HG02973 (cell line): ENCODE measurements at regions not wholly inside any gene's neighbourhood (a gene's known extent, or its start where the extent isn't known, plus 50 kb on each side); places are given as distances from the start of the nearest gene placed in this dataset.

Experiments used
- ATAC-seq: cut with Tn5 transposase; IDR thresholded peaks from one replicate; pipeline ENCODE4 v1.9.1; 2021; ENCODE audit warnings: moderate library complexity; ENCODE audit not compliant: unreplicated experiment

DNA sequence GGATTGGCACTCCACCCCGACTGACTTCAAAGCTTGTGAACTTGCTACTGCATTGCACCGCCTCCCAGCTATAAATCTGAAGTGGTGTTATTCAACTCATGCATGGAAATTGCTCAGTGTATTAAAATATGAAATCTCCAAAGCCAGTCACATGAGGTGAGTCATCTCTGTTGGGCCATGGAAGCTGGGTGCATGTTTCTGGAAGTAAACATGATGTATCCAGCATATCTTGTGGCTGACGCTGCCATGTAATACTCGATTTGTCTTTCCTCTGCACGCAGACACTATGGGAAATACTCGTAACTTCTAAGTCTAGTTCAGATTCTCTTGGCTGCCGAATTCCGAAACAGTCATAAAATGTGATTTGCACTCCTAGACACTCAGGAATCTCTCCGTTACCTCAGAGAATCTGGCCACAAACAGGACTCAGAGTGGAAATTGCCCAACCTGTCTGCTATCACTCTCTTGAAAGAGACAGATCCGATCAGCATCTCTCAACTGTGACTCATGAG, 154.9 kb upstream of the MPPED2 start:
- ATAC-seq: no peak

DNA sequence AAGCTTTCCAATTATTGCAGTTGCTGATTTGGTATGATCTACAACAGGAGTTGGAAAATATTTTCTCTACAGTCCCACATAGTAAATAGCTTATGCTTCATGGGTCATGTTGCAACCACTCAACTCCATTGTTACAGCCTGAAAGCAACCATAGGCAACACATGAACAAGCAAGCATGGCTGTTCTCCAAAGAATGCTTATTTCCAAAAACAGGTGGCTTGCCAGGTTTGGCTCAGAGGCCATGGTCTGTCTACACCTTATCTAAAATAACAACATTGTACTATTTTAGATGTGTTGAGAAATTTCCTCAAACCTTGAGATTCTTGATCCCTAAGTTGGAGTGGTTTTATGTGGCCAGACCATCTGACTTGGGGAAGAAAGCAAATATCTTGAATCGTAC, 153.9 kb upstream of the MPPED2 start:
- no peak for ATAC-seq

DNA sequence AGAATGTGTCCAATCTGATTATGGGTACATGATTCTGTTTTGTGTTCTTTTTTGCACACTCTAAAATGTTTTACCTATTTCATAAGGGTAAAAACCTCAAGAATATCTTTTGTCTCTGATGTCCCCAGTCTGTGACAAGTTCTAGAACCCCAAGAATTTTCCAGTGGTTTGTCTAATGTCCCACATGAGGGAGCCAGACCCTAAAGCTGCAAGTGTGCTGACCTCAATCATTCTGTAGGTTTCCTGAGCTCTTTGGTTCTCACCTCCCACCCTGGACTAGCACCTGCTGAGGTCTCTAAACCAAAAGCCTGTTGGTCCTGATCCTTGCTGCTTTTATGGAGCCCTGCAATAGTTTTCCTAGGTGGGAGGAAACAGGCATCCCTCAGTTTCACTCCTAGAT, 149.8 kb upstream of the MPPED2 start:
- no peak for ATAC-seq

DNA sequence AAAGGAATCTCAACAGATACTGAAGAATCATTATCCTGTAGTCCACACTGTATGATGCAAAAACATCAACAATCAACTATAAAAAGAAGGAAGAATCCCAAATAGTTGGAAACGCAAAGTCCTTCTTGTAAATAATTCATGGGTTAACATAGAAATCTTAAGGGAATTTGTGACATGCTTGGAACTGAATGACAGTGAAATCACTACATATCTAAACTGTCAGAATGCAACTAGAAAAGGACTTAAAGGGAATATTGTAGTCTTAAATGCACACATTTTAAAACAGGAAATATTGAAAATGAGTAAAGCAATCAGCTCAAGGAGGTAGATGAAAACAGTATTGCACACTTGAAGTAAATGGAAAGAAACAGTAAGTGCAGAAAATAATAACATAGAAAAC, 147.6 kb upstream of the MPPED2 start:
- ATAC-seq: no peak

DNA sequence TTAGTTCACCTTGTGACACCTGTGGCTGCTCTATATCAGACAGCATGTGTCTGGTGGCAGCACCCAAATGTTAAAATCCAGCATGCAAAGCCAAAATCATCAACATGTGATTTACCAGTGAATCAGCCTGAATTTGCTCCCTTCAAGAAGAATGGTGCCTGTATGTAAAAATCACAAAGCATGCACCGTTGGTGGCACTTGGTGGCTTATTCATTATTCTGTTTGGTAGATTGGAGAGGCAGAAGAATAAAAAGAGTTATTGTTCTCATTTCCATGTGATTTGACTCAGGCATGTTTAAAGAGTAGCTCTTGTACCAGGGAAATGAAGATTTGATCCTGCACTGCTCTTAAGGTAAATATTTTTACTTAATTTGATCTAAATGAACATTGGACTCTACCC, 143.9 kb upstream of the MPPED2 start:
- ATAC-seq: no peak

DNA sequence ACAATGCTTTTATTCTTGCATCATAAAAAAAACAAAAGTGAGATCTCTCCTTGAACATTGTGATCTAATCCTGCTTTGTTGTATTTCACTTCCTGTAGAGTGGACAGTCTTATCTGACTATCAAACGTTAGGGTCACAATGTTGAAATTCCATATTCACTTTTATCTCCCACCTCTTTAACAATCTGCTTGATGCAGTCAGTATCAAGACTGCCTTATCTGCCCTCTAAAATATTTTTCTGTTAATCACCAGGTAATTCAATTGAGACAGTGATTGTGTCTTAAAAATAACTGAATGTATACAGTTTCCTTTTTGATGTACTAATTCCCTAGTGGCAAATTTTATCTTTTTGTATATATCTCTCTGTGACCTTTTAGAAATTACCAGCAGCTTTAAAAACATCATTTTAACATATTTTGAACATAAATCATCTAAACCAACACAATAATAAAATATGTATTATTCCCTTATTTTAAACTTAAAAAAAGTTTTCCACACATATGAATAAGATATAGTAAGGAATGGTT, 143.1 kb upstream of the MPPED2 start:
- ATAC-seq: no peak

DNA sequence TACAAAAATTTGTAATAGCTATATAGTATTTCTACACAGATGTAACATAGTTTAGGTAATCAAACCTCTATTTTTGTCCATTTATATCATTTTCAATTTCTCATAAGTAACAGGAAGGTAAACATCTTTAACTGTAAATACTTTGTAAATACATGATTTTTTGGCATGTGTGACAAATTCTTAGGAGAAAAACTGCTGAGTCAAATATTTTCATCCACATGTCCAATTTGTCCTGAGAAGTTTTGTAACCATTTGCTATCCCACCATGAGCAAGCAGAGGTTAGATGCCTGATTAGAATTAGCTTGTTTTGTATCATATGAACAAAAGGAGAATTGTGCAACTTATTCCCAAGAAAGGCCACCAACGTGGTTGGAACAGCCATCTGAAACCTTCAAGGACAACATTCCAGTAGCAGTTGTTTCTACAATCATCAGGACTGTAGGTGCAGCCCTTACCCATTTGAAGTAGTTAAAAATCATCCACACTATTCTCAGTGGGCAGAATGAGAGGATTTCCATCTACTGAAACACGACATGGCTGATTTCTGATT, 139.6 kb upstream of the MPPED2 start:
- ATAC-seq: no peak

DNA sequence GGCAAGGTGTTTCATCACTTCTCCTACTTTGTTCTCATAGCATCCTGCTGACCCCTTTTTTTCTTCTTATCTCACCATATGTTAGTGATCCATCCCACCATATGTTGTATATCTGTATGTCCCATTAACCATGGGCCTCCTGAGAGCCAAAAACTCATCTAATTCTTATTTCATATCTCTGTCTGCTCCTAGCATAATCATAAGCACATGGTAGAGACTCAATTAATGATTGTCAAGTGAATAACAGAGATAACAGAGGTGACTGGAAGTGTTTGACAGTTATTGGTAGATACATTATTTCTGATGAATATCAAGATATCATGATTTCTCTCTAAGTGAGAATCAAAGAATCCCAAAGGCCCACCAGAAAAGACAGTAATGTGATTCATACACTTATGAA, 138.1 kb upstream of the MPPED2 start:
- no peak for ATAC-seq

DNA sequence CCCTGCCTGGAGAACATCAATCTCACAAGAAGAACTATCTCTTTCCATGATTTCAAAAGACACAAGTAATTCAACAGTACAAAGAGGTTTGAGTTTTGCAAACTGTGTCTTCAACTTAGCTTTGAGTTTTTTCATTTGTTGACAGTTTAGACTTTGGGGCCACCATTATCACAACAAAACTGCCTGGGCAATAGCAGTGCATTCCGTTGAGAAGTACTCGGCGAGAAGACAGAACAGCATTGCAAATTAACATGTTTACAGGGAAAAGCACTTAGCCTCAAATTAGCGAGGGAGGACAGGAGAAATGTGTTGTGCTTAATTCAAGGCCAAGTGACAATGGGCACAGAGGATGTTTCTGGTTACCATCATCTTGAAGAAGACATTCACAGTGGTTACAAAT, 133.2 kb upstream of the MPPED2 start:
- no peak for ATAC-seq

DNA sequence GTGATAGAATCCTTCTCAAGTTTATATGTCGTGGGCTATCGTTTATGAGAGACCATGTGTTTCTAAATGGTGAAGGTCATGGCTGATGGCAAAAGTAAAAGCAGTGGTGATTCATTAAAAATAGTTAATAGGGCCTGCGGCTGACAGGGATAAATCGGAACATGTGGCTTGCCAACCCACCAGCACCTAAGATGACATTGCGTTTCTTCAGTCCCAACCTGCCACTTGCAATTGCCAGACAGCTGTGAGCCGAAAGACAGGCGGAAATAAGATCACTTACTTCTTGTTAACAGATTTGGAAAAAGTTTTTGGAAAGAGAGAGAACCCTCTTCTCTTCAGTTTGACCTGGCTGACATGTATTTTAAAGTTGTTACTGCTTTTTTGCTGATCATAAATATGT, 131.5 kb upstream of the MPPED2 start:
- ATAC-seq: no peak

DNA sequence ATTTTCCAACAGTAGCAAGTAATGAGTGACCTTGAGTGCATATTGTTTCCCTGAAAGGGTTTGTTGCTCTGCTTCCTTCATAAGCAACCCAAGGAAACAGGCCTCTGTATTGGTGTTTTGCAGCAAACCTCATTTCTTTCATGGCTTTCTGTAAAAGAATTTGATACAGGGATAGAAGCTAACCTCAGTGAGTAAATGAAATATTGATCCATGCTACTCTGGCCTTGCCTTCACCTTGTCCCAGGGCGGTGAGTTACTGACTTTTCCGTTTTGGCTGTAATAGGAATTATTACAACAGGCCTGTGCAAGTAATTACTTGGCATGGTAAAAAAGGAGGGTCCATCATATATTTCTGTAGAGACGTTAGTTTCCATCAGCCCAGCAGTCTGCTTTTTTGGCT, 130.9 kb upstream of the MPPED2 start:
- no peak for ATAC-seq

DNA sequence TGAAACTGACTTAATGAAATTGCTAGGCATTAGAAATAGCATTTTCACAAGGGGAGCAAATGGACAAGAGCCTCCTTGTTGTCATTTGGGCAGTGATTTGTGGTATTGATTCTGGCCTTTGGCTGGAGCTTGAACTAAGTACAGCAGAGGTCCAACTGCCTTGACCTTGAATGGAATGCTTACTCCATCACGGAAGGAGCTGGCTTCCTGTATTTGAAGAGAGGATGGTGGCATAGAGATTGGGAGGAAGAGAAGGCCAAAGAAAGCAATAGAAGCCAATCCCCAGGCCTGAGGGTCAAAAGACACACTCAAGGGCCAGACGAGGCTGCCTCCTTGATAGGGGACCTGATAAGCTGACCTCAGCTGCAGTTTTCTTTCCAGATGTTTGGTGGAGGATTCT, 126.6 kb upstream of the MPPED2 start:
- no peak for ATAC-seq

DNA sequence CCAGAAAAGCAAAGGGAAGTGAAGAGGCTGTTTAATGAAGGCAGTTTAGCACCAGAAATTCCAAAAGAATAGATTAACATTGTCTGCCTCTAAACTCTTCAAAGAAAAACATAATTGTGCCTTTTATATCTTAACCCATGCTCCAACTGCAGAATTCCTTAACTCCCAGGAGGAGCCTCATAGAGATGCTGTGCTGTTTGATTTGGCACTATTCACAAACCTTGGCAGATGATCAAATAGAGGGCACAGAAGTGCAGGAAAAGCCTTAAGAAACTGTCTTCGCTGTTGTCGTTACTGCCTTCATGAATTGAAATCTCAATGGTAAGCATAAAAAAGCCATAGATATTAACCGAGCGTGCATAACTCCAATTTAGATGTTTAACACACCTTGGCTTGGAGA, 124.1 kb upstream of the MPPED2 start:
- ATAC-seq: no peak

DNA sequence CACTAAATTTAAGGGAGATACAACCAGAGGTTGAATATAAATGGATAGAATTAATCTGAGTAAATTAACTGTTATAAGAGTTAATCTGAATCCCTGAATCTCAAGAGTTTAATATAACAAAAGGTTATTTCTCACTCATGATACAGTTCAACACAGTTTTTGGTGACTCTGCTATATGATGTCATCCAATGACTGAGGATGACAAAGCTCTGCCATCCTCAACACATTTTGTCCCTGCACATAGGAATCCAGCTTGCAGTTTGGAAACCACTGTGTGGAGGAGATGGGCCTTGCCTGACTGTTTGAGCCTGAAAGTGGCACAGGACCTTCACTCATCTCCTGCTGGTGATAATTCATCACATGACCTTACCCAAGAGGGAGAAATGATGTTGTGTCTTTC, 121.0 kb upstream of the MPPED2 start:
- ATAC-seq: no peak

DNA sequence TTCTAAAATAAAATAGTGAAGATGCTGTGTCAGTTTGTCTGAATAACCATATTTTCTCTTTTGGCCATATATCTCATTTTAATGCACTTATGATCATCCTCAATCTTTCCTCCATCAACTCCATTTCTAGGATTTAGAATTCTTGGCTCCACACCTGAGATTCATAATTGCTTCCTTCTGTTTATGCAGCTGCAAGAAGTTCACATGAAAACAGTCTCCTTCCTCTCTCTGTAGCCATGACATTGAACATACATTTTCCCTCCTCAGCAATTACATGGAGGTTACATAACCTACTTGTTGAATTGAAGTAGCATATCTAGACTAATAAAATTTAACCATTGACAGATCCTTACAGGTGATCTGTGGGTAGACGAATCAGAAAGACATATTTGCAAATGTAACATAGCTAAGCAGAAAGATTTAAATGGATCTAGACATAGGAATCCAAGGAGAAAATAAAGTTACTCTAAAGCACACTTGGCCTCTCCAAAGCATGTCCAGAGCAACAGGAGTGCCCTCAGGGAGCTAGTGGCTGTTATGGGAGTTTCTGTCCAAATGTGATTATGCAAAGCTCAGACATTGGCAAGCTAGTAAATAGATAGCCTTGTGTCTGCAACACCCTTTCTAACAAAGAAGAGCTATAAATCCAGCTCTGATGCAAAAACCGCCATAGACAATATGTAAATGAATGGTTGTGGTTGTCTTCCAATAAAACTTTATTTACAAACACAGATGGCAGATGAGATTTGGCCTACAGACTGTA, 119.9 kb upstream of the MPPED2 start:
- ATAC-seq: no peak

DNA sequence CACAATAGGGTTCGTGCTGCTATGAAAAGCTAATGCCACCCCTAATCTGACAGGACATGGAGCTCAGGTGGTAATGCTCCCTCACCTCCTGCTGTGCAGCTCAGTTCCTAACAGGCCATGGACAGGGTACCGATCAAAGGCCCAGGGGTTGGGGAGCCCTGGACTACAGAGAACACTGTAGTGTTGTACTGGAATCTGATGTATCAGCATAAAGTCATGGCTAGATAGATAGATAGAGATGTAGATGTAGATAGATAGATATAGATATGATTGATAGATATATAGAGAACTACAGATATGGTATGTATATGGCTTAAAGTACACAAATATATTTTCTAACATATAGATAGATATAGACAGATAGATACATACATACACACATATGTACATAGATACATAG, 112.3 kb upstream of the MPPED2 start:
- ATAC-seq: no peak

DNA sequence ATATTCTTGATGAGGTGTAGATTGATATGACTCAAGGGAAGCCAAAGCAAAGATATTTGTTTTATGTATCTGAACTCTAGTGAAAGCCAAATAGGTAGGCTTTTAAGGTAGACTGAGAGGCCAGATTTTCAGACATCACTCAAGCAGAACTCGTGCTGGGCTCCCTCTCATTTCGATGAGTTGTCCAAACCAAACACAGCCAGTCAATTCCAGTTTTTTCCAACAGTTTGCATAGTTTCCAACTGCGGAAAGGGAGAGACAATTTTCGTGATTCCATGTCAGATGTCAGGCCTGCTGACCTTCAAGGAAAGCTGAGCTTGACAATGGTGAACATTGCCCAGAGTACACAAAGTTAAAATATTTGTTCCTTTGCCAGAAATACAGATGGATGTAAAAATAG, 110.9 kb upstream of the MPPED2 start:
- no peak for ATAC-seq

DNA sequence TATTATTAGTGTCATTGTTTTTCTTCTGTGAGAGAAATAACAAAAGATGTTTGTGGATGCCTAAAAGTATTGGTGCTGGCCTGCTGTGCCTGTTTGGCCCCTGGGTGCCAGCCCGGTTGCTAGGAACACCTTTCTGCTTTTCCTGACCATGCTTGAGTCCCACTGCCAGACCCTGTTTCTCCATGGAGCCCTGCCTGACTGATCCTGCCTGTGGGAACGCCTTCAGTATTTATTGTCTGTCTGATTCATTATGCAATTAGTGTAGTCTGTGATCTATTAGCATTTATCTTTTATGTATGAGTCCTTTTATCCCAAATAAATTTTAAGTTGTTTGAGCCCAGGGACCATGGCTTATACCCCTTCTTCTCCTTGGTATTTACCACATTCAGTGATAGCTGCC, 98.6 kb upstream of the MPPED2 start:
- no peak for ATAC-seq

DNA sequence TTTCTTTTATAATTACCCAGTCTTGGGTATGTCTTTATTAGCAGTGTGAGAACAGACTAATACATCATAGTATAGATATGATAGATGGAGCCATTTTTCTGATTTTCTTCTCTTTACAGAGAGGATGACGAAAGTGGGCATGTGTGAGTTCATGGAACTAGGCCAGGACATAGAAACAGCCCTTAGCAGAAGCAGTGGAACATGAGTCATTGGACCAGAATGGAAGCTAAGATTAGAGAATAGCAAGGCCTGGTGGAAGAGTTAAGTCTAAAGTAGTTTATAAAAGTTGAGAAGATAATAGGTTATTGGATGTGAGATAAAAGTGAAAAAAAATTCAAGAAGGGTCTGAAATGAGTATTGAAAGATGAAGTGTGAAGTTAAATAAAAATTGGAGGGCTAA, 97.0 kb upstream of the MPPED2 start:
- no peak for ATAC-seq

DNA sequence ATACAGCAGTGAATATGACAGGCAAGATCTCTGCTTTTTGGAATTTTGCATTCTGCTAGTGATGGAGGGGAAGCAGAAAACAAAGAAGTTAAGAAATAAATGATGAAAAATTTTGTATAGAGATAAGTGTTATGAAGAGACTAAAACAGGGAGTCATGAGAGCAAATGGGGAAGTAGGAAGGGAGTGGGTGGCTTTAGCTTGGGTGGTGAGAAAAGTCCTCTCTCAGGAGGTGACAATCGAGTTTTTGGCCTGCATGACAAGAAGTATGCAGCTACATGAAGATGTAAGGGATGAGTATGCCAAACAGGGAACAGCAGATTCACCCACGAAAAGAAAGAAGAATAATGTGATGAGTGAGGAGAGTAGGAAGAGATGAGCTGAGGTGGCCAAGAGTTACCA, 80.7 kb upstream of the MPPED2 start:
- ATAC-seq: peak; percentile 50

DNA sequence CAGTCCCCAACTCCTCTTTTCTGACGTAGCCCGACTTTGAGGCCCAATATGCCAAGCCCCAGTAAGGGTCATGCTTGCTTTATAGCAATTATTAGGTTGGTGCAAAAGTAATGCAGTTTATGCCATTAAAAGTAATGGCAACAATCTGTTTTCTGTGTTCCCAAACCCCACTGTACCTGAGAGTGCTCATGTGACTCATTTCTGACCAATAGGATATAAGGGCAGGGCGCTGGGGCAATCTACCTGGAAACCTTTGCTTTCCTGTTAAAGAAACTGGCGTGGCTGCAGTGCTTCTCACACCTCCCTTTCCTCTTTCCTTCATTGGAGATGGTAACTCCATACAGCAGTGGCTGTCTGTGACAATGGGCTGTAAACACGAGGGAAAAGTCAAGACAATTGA, 78.9 kb upstream of the MPPED2 start:
- ATAC-seq: no peak

DNA sequence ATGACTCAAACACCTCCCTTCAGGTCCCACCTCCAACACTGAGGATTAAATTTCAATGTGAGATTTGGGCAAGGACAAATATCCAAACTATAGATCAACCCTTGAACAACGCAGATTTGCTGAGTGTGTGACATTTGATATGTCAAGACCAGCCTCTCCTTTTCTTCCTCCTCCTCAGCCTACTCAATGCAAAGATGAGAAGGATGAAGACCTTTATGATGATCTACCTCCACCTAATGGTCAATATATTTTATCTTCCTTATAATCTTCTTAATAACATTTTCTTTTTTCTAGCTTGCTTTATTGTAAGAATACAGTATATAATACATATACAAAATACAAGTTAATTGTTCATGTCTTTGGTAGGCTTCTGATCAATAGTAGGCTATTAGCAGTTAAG, 67.5 kb upstream of the MPPED2 start:
- no peak for ATAC-seq

DNA sequence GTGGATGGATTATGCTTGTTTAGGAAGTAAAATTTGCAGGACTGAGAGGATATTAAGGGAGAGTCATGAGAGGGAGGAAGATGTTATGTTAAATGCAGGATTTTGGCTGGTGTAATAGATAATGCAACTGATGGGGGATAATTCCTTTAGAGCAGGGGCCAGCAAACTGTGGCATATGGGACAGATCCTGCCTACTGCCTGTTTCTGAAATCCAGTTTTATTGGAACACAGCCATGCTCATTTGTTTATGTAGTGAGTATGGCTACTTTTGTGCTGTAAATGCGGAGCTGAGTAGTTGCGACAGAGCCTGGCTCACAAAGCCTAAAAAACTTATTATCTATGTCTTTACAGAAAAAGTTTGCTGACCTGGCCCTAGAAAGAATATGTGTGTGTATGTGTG, 66.6 kb upstream of the MPPED2 start:
- no peak for ATAC-seq
